GM19372 (cell line): ENCODE measurements at regions not wholly inside any gene's neighbourhood (a gene's known extent, or its start where the extent isn't known, plus 50 kb on each side); places are given as distances from the start of the nearest gene placed in this dataset.

Source experiments
- ATAC-seq: cut with Tn5 transposase; IDR thresholded peaks from one replicate; pipeline ENCODE4 v1.9.1; 2021; ENCODE audit warnings: mild to moderate bottlenecking, low read depth, moderate library complexity; ENCODE audit not compliant: unreplicated experiment

DNA sequence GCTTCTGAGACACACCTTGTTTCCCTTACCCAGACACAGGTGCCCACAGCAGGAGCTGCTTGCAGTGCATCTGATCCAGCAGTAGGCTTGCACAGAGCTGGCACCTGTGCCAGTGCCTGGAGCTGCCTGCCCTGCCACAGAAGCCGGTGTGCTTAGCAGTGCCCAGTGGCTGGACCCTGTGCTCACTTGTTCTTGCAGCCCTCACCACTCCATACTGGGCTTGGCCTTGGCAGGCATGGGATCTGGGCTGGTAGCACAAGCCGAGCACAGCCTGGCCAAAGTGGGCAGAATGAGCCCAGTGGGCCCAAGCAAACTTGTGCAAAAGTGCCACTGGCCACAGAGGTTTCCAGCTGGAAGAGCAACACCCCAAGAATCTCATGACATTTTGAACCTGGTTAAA is 1950.4 kb downstream of the SUCLG1 start:
- no peak for ATAC-seq

- ATAC-seq, result no peak
Measured at GRCh38 chr2:82507657-82508056, 1951.4 kb downstream of the SUCLG1 start.

DNA sequence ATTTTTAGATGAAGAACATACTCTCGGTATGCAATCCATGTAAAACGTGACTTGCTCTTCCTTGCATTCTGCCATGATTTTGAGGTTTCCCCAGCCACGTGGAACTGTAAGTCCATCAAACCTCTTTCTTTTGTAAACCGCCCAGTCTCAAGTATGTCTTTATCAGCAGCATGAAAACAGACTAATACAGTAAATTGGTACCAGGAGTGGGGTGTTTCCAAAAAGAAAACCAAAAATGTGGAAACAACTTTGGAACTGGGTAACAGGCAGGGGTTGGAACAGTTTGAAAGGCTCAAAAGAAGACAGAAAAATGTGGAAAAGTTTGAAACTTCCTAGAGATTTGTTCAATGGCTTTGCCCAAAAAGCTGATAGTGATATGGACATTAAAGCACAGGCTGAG is 1957.9 kb downstream of the SUCLG1 start:
- no peak for ATAC-seq

DNA sequence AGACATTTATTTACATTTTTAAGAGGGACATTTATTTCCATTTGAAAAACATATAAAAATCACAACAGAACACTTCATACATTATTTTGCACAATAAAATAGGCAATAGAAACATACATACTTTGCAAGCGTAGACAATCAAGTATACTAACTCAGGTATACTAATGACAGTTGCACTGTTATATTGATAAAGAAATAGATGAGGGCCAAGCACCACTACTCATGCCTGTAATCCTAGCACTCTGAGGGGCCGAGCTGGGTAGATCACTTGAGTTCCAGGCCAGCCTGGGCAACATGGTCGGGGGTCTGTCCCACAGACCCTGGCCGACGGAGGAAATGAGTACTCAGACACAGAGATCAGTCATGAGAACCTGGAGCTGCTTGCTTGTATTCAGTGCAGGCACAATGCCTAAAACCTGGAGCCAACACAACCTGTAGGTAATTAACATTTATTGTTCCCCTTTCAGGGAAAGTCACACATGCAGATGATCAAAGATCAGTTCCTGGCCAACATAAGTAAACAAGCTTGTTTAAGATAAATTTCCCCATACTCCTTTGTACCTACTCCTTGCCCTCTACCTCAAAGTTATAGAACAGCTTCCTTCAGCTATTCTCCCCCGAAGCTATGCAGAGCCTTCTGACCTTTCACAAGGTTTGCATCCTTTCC is 1960.2 kb downstream of the SUCLG1 start:
- no peak for ATAC-seq

GRCh38 chr2:82494739-82495138 is 1964.3 kb downstream of the SUCLG1 start:
- ATAC-seq, result no peak

- no peak for ATAC-seq
Measured at GRCh38 chr2:82491591-82491990, 1967.5 kb downstream of the SUCLG1 start.

- ATAC-seq, result no peak
Measured at GRCh38 chr2:82487354-82487753, 1971.7 kb downstream of the SUCLG1 start.

- no peak for ATAC-seq
Measured at GRCh38 chr2:82485701-82486100, 1973.4 kb downstream of the SUCLG1 start.

DNA sequence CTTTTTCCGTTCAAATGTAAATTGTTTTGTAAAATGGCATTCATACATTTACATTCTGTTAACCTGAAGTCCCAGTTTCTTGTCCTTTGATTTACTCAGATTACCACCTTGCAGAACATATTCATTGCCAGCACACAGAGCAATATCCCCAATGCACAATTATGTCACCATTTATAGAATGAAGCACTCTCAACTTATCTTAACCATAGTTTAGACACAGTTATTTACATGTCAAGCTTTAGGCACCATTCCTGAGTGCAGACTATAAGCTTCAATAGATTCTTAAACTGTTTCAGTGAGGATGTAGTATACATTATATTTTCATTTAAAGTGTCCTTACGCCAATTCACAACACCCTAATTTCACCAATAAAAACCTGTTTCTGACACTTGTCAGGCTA is 1977.9 kb downstream of the SUCLG1 start:
- no peak for ATAC-seq

GRCh38 chr2:82478641-82479040 is 1980.4 kb downstream of the SUCLG1 start:
- no peak for ATAC-seq

GRCh38 chr2:82476094-82476493 is 1983.0 kb downstream of the SUCLG1 start:
- ATAC-seq, result no peak

GRCh38 chr2:82428251-82428650 is 2030.8 kb downstream of the SUCLG1 start:
- no peak for ATAC-seq

DNA sequence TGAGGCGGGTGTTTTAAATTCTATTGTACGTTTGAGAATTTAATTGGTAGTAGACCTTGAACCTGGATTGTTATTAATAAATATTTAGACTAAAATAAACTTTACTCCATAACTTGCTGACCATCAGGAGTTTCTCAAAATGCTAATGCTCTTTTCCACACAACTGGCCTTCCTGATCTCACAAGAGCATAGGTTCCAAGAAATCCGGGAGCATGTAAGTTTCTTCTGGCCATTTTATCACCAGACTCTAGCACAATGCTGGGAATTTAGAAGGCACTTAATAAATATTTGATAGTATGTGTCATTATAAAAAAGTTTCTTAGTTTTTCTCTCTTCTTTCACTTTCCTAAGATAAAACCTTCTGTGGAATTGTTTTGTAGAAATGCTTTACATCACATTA is 2047.1 kb downstream of the SUCLG1 start:
- ATAC-seq, result no peak

DNA sequence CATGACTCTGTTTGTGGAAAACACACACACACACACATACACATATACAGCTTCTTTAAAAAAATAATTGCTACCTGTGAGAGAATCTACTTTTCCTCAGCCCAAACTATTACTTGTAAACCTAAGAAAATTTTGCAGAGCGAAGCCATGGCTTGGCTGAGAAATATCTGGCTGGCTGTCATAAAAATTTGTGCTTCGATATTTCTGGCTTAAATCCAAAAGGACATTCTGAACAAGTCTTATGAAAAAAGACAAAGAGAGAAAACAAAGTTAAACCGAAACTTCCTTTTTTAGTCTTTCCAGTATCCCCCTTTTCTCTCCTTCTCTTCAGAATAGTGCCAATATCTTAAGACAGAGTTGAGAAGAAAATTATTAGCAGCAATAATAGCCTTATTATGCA is 2048.0 kb downstream of the SUCLG1 start:
- ATAC-seq, result no peak

DNA sequence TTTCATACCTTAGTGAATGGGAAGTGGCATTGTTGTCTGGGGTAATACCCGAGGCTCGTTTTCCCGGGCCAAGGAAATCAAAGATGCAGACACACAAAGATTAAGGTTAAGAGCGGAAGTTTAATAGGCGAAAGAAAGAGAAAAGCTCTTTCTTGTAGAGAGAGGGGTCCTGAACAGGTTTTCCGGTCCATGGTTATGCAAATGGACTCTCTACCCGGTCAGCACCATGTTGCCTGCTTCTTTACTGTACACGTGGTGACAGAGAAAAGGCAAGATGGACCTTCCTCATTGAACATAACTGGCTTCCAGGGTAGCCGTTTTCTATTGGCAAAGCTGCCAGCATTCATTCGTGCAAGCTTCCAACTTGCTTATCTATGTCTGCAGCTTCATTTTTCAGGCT is 2063.5 kb downstream of the SUCLG1 start:
- no peak for ATAC-seq

DNA sequence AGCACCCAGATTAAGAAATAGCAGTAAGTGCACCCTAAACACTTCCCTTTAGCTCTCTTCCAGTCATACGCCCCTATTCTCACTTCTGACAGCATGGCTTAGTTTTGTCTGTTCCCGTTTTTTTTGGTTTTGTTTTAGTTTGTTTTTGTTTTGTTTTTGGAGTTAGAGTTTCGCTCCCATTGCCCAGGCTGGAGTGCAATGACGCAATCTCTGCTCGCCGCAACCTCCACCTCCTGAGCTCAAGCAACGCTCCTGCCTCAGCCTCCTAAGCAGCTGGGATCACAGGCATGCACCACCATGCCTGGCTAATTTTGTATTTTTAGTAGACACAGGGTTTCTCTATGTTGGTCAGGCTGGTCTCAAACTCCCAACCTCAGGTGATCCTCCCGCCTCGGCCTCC is 2067.7 kb downstream of the SUCLG1 start:
- ATAC-seq, result no peak

- no peak for ATAC-seq
Measured at GRCh38 chr2:82355622-82356021, 2051.1 kb upstream of the LRRTM1 start.

DNA sequence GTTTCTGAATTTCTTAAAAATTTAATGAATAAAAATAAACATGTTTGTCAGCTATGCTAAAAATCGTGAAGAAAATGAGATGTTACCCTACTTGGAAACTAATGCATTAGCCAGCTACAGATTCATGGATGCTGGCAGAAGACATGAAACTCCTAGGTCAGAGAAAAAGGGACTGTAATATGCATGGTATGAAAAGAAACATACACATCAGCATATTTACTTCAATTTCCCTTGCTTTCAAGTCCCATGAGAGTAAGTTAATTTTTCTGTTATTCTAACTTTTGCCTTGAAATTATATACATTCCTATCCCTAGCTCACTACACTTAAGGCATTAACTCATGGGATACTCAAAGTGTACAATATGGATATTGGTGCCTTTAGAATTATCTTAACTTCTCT is 2041.4 kb upstream of the LRRTM1 start:
- no peak for ATAC-seq

DNA sequence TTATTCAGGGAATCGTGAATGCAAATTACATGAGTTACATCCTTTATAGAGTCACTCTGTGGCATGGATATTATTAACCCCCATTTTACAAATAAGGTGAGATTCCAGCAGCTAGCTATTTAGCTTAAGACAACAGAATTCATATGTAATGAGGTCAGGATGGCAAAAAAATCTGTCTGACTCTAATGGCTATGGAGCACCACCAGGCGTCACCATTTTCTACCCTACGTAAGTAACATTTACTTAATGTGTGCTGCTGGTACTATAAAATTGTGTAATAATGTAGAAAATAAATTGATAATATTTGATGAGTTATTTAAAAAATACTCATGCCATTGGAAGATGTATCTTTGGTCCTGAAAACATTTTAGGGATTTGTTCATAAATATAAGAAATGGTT is 2040.1 kb upstream of the LRRTM1 start:
- no peak for ATAC-seq

- no peak for ATAC-seq
Measured at GRCh38 chr2:82342356-82342755, 2037.8 kb upstream of the LRRTM1 start.

- no peak for ATAC-seq
Measured at GRCh38 chr2:82340578-82341053, 2036.1 kb upstream of the LRRTM1 start.

DNA sequence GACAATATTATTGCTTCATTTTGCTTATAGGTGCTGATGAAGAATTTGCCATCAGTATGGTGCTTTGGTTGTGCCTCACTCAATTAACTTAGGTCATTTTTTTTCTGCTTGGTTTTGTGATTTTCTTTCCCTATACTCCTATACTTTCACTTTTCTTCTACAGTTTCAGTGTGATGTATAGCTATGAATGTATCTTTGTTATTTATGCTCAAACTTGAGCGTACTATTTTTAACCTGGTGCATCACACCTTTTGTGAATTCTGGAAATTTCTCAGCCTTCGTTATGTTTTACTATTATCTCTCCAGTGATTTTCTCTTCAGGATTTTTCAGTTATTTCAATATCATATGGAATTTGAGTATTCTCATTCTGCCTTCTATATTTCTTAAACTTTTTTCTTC is 2035.3 kb upstream of the LRRTM1 start:
- no peak for ATAC-seq

- no peak for ATAC-seq
Measured at GRCh38 chr2:82333697-82334096, 2029.1 kb upstream of the LRRTM1 start.
